RWPE1 (cell line): ENCODE measurements at regions not wholly inside any gene's neighbourhood (a gene's known extent, or its start where the extent isn't known, plus 50 kb on each side); places are given as distances from the start of the nearest gene placed in this dataset.

ENCODE experiments used
- CTCF ChIA-PET: fragments of 350-600 bp; sonication (Branson Sonifier 250); formaldehyde crosslinking; extraction: SDS; loops from one replicate; lab custom pipeline; 2021; lab: Yijun Ruan, JAX
- POLR2A ChIA-PET: fragments of 400-600 bp; formaldehyde crosslinking; extraction: SDS; loops from one replicate; lab custom pipeline; 2020; ENCODE audit warnings: antibody characterized with exemption; ENCODE audit not compliant: low non-redundant PET; lab: Yijun Ruan, JAX
- DNase-seq: peaks from one replicate; pipeline ENCODE4 v3.0.0; 2012; ENCODE audit warnings: low spot score
- H3K27ac ChIP-seq: fragments of 450-650 bp; 2 replicates; pipeline ENCODE4 v1.5.1; 2017
- CTCF ChIP-seq: fragments of 450-650 bp; conservative IDR thresholded peaks from 2 replicates; pipeline ENCODE4 v1.5.1; 2017; ENCODE audit warnings: low read depth, mild to moderate bottlenecking

GRCh38 chr2:204494681-204495080, 50.6 kb upstream of the PARD3B start:
- no peak for DNase-seq
- no peak overlapping the region for H3K27ac ChIP-seq
- ChIA-PET CTCF (interaction anchor here (0.7 kb wide), 1 partner anchor 23 kb away, joined by 3 read pairs; no protein-coding TSS in a partner anchor), POLR2A (no interaction called here)
- no peak for TF ChIP-seq CTCF

- no peak overlapping the region for H3K27ac ChIP-seq
- no peak for DNase-seq
- ChIA-PET CTCF (interaction anchor here (0.7 kb wide), 1 partner anchor 22 kb away, joined by 3 read pairs; no protein-coding TSS in a partner anchor), POLR2A (no interaction called here)
- TF ChIP-seq CTCF = no peak
Measured at GRCh38 chr2:204495381-204495780, 49.9 kb upstream of the PARD3B start.
